A673 (cell line): ENCODE measurements at regions not wholly inside any gene's neighbourhood (a gene's known extent, or its start where the extent isn't known, plus 50 kb on each side); places are given as distances from the start of the nearest gene placed in this dataset.

Experiments used
- BruUV-seq: library from RNA; stranded (reverse); fragments of 400-500 nt; replicated peaks from 2 replicates; lab custom pipeline; 2021; lab: Mats Ljungman, UMichigan
- CTCF ChIA-PET: fragments of 300-600 bp; sonication (Branson Sonifier 250); formaldehyde crosslinking; loops from one replicate; lab custom pipeline; 2022; ENCODE audit warnings: antibody characterized with exemption; lab: Charles Lee
- POLR2A ChIA-PET: fragments of 300-600 bp; sonication (Branson Sonifier 250); formaldehyde crosslinking; loops from one replicate; lab custom pipeline; 2022; ENCODE audit warnings: antibody characterized with exemption; ENCODE audit not compliant: low non-redundant PET; lab: Charles Lee
- DNase-seq: peaks from one replicate; pipeline ENCODE4 v3.0.0-alpha.2; 2015; ENCODE audit warnings: low spot score
- H3K27ac ChIP-seq: fragments of 200-600 bp; sonication (generic); 2 replicates; pipeline ENCODE4 v1.5.1; 2016; ENCODE audit warnings: mixed run types, low read depth, mild to moderate bottlenecking, mixed read lengths, antibody characterized with exemption, low read length; ENCODE audit not compliant: poor library complexity, severe bottlenecking
- H3K27me3 ChIP-seq: fragments of 200-600 bp; sonication (generic); replicated peaks from 2 replicates; pipeline ENCODE4 v1.6.1; 2017; ENCODE audit warnings: mixed run types, low read depth, mild to moderate bottlenecking, mixed read lengths, antibody characterized with exemption, low read length; ENCODE audit not compliant: insufficient read depth, poor library complexity
- H3K36me3 ChIP-seq: fragments of 200-600 bp; sonication (generic); 2 replicates; pipeline ENCODE4 v1.6.1; 2016; ENCODE audit warnings: mixed run types, mild to moderate bottlenecking, mixed read lengths, antibody characterized with exemption, low read length; ENCODE audit not compliant: insufficient read depth, poor library complexity, severe bottlenecking
- H3K4me1 ChIP-seq: fragments of 200-600 bp; sonication (generic); 2 replicates; pipeline ENCODE4 v1.6.1; 2017; ENCODE audit warnings: mixed run types, mild to moderate bottlenecking, mixed read lengths, antibody characterized with exemption, low read length; ENCODE audit not compliant: insufficient read depth, poor library complexity, severe bottlenecking
- H3K4me3 ChIP-seq: fragments of 200-600 bp; sonication (generic); 2 replicates; pipeline ENCODE4 v1.5.1; 2016; ENCODE audit warnings: low read depth, mixed run types, mild to moderate bottlenecking, mixed read lengths, low read length; ENCODE audit not compliant: poor library complexity, severe bottlenecking
- H3K9me3 ChIP-seq: fragments of 200-600 bp; sonication (generic); 2 replicates; pipeline ENCODE4 v1.6.1; 2016; ENCODE audit warnings: mixed run types, low read depth, mild to moderate bottlenecking, mixed read lengths, antibody characterized with exemption, low read length; ENCODE audit not compliant: poor library complexity, severe bottlenecking
- EZH2 ChIP-seq: fragments of 200-600 bp; sonication (generic); IDR thresholded peaks from 2 replicates; pipeline ENCODE4 v1.6.1; 2017; ENCODE audit warnings: borderline replicate concordance, low read depth, mild to moderate bottlenecking, mixed read lengths, antibody characterized with exemption, low read length; ENCODE audit not compliant: poor library complexity, severe bottlenecking
- intact Hi-C: fragments of 100-400 bp; cut with micrococcal nuclease; formaldehyde crosslinking; loops from one replicate; pipeline ENCODE4 v1.10.0; 2022; ENCODE audit not compliant: unreplicated experiment
- TF ChIP-seq, protein P1 (sequence below): fragments of 300-800, 200-600 bp; sonication (generic); conservative IDR thresholded peaks from 2 replicates; pipeline ENCODE4 v1.5.1; 2017; ENCODE audit warnings: low read depth, mild to moderate bottlenecking, antibody characterized with exemption, low read length, moderate library complexity, mixed read lengths

DNA sequence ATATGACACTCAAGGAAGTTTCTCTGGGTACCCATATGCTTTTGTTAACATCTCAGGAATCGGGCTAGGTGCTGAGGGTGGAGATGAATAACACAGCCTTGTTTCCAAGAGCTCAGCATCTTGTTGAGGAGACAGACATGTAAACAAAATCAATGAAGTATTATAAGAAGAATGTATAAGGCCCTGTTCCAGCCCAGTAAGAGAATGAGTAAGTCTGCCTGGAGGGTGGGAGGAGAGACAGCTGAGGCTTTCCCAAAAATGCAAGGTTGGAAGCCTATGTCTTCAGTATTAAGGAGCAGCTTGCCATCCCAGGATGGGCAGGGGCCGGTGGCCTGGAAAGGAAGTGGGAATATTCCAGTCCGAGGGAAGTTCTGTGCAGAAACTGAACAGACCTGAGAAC is 615.3 kb upstream of the BTBD3 start:
- H3K27me3 ChIP-seq, result no peaks in the 10 kb centered on the region
- no peaks in the 10 kb centered on the region for H3K36me3 ChIP-seq
- no TSS peak for BruUV-seq
- intact Hi-C loops, result no loop called here
- no peak for DNase-seq
- no peaks in the 10 kb centered on the region for H3K9me3 ChIP-seq
- no peak for TF ChIP-seq EZH2
- TF ChIP-seq, protein P1, sequence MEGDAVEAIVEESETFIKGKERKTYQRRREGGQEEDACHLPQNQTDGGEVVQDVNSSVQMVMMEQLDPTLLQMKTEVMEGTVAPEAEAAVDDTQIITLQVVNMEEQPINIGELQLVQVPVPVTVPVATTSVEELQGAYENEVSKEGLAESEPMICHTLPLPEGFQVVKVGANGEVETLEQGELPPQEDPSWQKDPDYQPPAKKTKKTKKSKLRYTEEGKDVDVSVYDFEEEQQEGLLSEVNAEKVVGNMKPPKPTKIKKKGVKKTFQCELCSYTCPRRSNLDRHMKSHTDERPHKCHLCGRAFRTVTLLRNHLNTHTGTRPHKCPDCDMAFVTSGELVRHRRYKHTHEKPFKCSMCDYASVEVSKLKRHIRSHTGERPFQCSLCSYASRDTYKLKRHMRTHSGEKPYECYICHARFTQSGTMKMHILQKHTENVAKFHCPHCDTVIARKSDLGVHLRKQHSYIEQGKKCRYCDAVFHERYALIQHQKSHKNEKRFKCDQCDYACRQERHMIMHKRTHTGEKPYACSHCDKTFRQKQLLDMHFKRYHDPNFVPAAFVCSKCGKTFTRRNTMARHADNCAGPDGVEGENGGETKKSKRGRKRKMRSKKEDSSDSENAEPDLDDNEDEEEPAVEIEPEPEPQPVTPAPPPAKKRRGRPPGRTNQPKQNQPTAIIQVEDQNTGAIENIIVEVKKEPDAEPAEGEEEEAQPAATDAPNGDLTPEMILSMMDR, result no peak
- no peak overlapping the region for H3K27ac ChIP-seq
- no peaks in the 10 kb centered on the region for H3K4me1 ChIP-seq
- ChIA-PET POLR2A (no interaction called here), CTCF (no interaction called here)
- no peak overlapping the region for H3K4me3 ChIP-seq

DNA sequence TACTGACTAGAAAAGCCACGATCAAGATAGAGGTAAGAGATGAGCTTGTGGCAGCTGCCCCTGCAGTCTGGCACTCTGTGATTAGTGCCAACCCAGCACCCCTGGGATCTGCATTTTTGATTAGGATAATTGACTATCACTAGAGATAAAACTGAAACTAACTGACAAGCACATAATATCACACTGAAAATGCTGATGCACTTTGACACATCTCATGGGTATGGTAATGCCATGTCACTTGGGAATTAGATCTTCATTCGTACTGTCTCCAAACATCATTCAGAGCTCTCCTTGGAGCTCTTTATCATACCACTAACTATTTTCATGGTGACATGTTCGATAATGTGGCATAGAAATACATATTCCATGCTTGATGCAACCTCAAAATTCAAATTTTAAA is 612.9 kb upstream of the BTBD3 start:
- H3K27ac ChIP-seq, result no peak overlapping the region
- ChIA-PET POLR2A (no interaction called here), CTCF (interaction anchor here (0.6 kb wide), 1 partner anchor 9 kb away, joined by 3 read pairs; no protein-coding TSS in a partner anchor)
- no peaks in the 10 kb centered on the region for H3K27me3 ChIP-seq
- no peaks in the 10 kb centered on the region for H3K9me3 ChIP-seq
- TF ChIP-seq, protein P1, result no peak
- TF ChIP-seq EZH2, result no peak
- H3K4me1 ChIP-seq, result no peaks in the 10 kb centered on the region
- H3K4me3 ChIP-seq, result no peak overlapping the region
- no TSS peak for BruUV-seq
- no peak for DNase-seq
- intact Hi-C loops, result no loop called here
- H3K36me3 ChIP-seq, result no peaks in the 10 kb centered on the region

DNA sequence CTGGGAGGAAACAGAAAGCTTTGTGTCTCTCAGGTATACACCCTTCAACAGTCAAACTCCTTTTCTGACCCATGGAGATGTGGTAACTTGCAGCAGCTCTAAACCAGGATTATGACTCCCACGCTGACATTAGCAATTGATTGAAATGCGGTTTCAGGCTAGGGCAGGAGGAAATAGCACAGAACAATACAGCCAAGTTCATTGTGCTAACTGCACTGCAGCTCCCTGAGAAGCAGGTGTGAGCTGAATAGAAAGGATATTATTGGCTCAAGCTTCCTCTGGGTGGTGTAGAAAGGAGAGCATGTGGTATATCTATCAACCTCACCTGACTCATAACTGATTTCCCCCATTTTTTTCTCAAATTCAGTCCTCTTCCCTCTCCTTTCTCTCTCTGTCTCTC is 612.3 kb upstream of the BTBD3 start:
- ChIA-PET POLR2A (no interaction called here), CTCF (no interaction called here)
- no peak for DNase-seq
- Histone ChIP-seq H3K27me3 (no peaks in the 10 kb centered on the region), H3K27ac (no peak overlapping the region), H3K36me3 (no peaks in the 10 kb centered on the region), H3K4me1 (no peaks in the 10 kb centered on the region), H3K9me3 (no peaks in the 10 kb centered on the region), H3K4me3 (no peak overlapping the region)
- no peak for TF ChIP-seq EZH2
- TF ChIP-seq, protein P1, result no peak
- intact Hi-C loops, result no loop called here
- BruUV-seq, result no TSS peak
